HEK293 (cell line): ENCODE measurements at regions not wholly inside any gene's neighbourhood (a gene's known extent, or its start where the extent isn't known, plus 50 kb on each side); places are given as distances from the start of the nearest gene placed in this dataset.

Experiments used
- CTCF ChIA-PET: fragments of 350-600 bp; formaldehyde crosslinking; extraction: SDS; loops from one replicate; lab custom pipeline; 2021; ENCODE audit warnings: antibody characterized with exemption; lab: Yijun Ruan, JAX
- POLR2A ChIA-PET: fragments of 300-600 bp; formaldehyde crosslinking; extraction: SDS; loops from one replicate; lab custom pipeline; 2020; ENCODE audit warnings: antibody characterized with exemption, inconsistent platforms; lab: Yijun Ruan, JAX
- H3K27ac ChIP-seq: fragments of 200-500 bp; sonication (Bioruptor generic); 2 replicates; pipeline ENCODE4 v1.5.1; 2014; ENCODE audit warnings: low read depth, low read length, control low read depth, inconsistent platforms; ENCODE audit errors: extremely low read depth
- H3K36me3 ChIP-seq, 2 experiments: fragments of 200-500 bp in 1 of 2; sonication (Bioruptor generic) in 1 of 2; 1 replicate in 1 of 2; 2 replicates in 1 of 2; pipeline ENCODE4 v1.5.1; 2014 to 2017; ENCODE audit warnings: inconsistent platforms in 2 of 2, low read length in 2 of 2; ENCODE audit not compliant: control insufficient read depth in 2 of 2, insufficient read depth in 1 of 2
- H3K4me1 ChIP-seq: fragments of 200-500 bp; sonication (Bioruptor generic); 2 replicates; pipeline ENCODE4 v1.5.1; 2014; ENCODE audit warnings: mild to moderate bottlenecking, low read length, inconsistent platforms; ENCODE audit not compliant: control insufficient read depth, insufficient read depth
- H3K4me3 ChIP-seq: 2 replicates; pipeline ENCODE4 v1.5.1; 2011; ENCODE audit warnings: low read depth, mild to moderate bottlenecking, control low read depth, low read length, moderate library complexity
- H3K9me3 ChIP-seq: fragments of 200-500 bp; sonication (Bioruptor generic); 2 replicates; pipeline ENCODE4 v1.5.1; 2014; ENCODE audit warnings: low read depth, low read length, inconsistent platforms; ENCODE audit not compliant: control insufficient read depth, insufficient read depth
- FEZF1 ChIP-seq: fragments of 450-650 bp; formaldehyde crosslinking; IDR thresholded peaks from 2 replicates; pipeline ENCODE4 v1.5.1; 2016; ENCODE audit warnings: missing biosample characterization, missing genetic modification characterization
- GLI4 ChIP-seq: fragments of 450-650 bp; formaldehyde crosslinking; IDR thresholded peaks from 2 replicates; pipeline ENCODE4 v1.5.1; 2016; ENCODE audit warnings: missing biosample characterization, missing genetic modification characterization
- HOXC10 ChIP-seq: sonication (generic); formaldehyde crosslinking; IDR thresholded peaks from 2 replicates; pipeline ENCODE4 v1.8.1; 2023; ENCODE audit warnings: mild to moderate bottlenecking, missing genetic modification reagents
- KLF8 ChIP-seq: fragments of 450-650 bp; formaldehyde crosslinking; IDR thresholded peaks from 2 replicates; pipeline ENCODE4 v1.5.1; 2016; ENCODE audit warnings: missing biosample characterization, missing genetic modification characterization
- MEIS1 ChIP-seq: sonication (generic); formaldehyde crosslinking; IDR thresholded peaks from 2 replicates; pipeline ENCODE4 v1.8.1; 2022; ENCODE audit warnings: missing genetic modification reagents, mild to moderate bottlenecking, borderline replicate concordance
- ZBTB26 ChIP-seq: fragments of 450-650 bp; formaldehyde crosslinking; optimal IDR thresholded peaks from 2 replicates; pipeline ENCODE3; 2016; ENCODE audit warnings: missing biosample characterization, mild to moderate bottlenecking, missing genetic modification characterization
- ZEB2 ChIP-seq: fragments of 450-650 bp; formaldehyde crosslinking; IDR thresholded peaks from 2 replicates; pipeline ENCODE4 v1.5.1; 2016; ENCODE audit warnings: missing biosample characterization, missing genetic modification characterization
- ZNF184 ChIP-seq: fragments of 450-650 bp; IDR thresholded peaks from 2 replicates; pipeline ENCODE4 v1.5.1; 2018; ENCODE audit warnings: missing biosample characterization, mild to moderate bottlenecking, missing genetic modification characterization
- ZNF221 ChIP-seq: fragments of 450-650 bp; formaldehyde crosslinking; IDR thresholded peaks from 2 replicates; pipeline ENCODE4 v1.5.1; 2017; ENCODE audit warnings: missing biosample characterization, missing genetic modification characterization, borderline replicate concordance
- ZNF23 ChIP-seq: fragments of 450-650 bp; formaldehyde crosslinking; IDR thresholded peaks from 2 replicates; pipeline ENCODE4 v1.5.1; 2016; ENCODE audit warnings: missing biosample characterization, missing genetic modification characterization, borderline replicate concordance
- ZNF24 ChIP-seq: fragments of 450-650 bp; formaldehyde crosslinking; IDR thresholded peaks from 2 replicates; pipeline ENCODE4 v1.5.1; 2016; ENCODE audit warnings: missing biosample characterization, missing genetic modification characterization
- ZNF324 ChIP-seq: fragments of 450-650 bp; formaldehyde crosslinking; IDR thresholded peaks from 2 replicates; pipeline ENCODE4 v1.5.1; 2016; ENCODE audit warnings: missing biosample characterization, missing genetic modification characterization
- ZNF473 ChIP-seq: fragments of 450-650 bp; formaldehyde crosslinking; IDR thresholded peaks from 2 replicates; pipeline ENCODE4 v1.5.1; 2017; ENCODE audit warnings: missing biosample characterization, missing genetic modification characterization
- ZNF518A ChIP-seq: fragments of 450-650 bp; formaldehyde crosslinking; conservative IDR thresholded peaks from 2 replicates; pipeline ENCODE4 v1.5.1; 2016; ENCODE audit warnings: low read depth, missing biosample characterization, missing genetic modification characterization
- ZNF596 ChIP-seq: fragments of 450-650 bp; IDR thresholded peaks from 2 replicates; pipeline ENCODE4 v1.5.0; 2018; ENCODE audit warnings: missing biosample characterization, mild to moderate bottlenecking, missing genetic modification characterization, moderate library complexity
- ZNF610 ChIP-seq: fragments of 450-650 bp; formaldehyde crosslinking; IDR thresholded peaks from 2 replicates; pipeline ENCODE4 v1.5.1; 2016; ENCODE audit warnings: missing biosample characterization, missing genetic modification characterization, borderline replicate concordance
- ZNF621 ChIP-seq: fragments of 450-650 bp; formaldehyde crosslinking; IDR thresholded peaks from 2 replicates; pipeline ENCODE4 v1.5.1; 2017; ENCODE audit warnings: missing biosample characterization, missing genetic modification characterization
- ZNF654 ChIP-seq: fragments of 450-650 bp; formaldehyde crosslinking; IDR thresholded peaks from 2 replicates; pipeline ENCODE4 v1.5.1; 2016; ENCODE audit warnings: low read depth, missing biosample characterization, missing genetic modification characterization
- ZNF692 ChIP-seq: fragments of 450-650 bp; formaldehyde crosslinking; IDR thresholded peaks from 2 replicates; pipeline ENCODE4 v1.5.1; 2016; ENCODE audit warnings: missing biosample characterization, missing genetic modification characterization
- ZNF837 ChIP-seq: fragments of 450-650 bp; formaldehyde crosslinking; IDR thresholded peaks from 2 replicates; pipeline ENCODE4 v1.5.1; 2016; ENCODE audit warnings: missing biosample characterization, missing genetic modification characterization
- ZSCAN30 ChIP-seq: fragments of 450-650 bp; IDR thresholded peaks from 2 replicates; pipeline ENCODE4 v1.5.1; 2018; ENCODE audit warnings: missing biosample characterization, mild to moderate bottlenecking, missing genetic modification characterization, moderate library complexity
- TF ChIP-seq, protein P1 (sequence below): IDR thresholded peaks from 2 replicates; pipeline ENCODE4 v1.6.1; 2011; ENCODE audit warnings: mild to moderate bottlenecking, low read depth, low read length, borderline replicate concordance
- TF ChIP-seq, protein P2 (sequence below): fragments of 450-650 bp; formaldehyde crosslinking; IDR thresholded peaks from 2 replicates; pipeline ENCODE4 v1.5.1; 2016; ENCODE audit warnings: missing biosample characterization, missing genetic modification characterization

DNA sequence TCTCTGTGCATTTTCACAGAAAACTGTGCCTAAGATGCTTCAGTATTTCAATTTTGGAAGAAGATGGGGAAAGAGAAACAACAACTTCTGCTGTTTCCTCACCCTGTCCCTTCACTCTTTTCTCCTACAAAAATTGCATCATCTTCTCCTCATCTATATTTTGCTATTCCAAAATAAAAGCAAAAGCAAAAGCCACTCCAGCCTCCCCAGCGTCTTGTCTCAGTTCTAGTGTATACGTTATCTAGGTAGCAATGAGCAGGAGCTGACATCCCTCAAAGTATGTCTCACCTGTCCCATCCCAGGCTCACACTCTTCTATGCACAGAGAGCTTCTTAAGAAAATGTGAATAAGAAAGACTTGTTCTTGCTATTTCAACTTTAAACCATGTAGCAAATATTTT is 163.8 kb upstream of the TAB2 start:
- POLR2A ChIA-PET, result no interaction called here
- H3K4me1 ChIP-seq, result no peaks in the 10 kb centered on the region
- TF ChIP-seq ZSCAN30 (tag by site-specific recombination) (no peak), HOXC10 (CRISPR knock-in tag) (no peak), ZNF837 (tag by site-specific recombination) (no peak), ZNF23 (no peak), ZNF654 (tag by site-specific recombination) (no peak), ZNF24 (tag by site-specific recombination) (no peak), MEIS1 (no peak), ZNF692 (tag by site-specific recombination) (no peak)
- TF ChIP-seq, protein P1, sequence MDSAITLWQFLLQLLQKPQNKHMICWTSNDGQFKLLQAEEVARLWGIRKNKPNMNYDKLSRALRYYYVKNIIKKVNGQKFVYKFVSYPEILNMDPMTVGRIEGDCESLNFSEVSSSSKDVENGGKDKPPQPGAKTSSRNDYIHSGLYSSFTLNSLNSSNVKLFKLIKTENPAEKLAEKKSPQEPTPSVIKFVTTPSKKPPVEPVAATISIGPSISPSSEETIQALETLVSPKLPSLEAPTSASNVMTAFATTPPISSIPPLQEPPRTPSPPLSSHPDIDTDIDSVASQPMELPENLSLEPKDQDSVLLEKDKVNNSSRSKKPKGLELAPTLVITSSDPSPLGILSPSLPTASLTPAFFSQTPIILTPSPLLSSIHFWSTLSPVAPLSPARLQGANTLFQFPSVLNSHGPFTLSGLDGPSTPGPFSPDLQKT, result no peak
- TF ChIP-seq, protein P2, sequence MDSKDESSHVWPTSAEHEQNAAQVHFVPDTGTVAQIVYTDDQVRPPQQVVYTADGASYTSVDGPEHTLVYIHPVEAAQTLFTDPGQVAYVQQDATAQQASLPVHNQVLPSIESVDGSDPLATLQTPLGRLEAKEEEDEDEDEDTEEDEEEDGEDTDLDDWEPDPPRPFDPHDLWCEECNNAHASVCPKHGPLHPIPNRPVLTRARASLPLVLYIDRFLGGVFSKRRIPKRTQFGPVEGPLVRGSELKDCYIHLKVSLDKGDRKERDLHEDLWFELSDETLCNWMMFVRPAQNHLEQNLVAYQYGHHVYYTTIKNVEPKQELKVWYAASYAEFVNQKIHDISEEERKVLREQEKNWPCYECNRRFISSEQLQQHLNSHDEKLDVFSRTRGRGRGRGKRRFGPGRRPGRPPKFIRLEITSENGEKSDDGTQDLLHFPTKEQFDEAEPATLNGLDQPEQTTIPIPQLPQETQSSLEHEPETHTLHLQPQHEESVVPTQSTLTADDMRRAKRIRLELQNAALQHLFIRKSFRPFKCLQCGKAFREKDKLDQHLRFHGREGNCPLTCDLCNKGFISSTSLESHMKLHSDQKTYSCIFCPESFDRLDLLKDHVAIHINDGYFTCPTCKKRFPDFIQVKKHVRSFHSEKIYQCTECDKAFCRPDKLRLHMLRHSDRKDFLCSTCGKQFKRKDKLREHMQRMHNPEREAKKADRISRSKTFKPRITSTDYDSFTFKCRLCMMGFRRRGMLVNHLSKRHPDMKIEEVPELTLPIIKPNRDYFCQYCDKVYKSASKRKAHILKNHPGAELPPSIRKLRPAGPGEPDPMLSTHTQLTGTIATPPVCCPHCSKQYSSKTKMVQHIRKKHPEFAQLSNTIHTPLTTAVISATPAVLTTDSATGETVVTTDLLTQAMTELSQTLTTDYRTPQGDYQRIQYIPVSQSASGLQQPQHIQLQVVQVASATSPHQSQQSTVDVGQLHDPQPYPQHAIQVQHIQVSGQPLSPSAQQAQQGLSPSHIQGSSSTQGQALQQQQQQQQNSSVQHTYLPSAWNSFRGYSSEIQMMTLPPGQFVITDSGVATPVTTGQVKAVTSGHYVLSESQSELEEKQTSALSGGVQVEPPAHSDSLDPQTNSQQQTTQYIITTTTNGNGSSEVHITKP, result no peak
- TF ChIP-seq, all 188 proteins: peak for 0
- Histone ChIP-seq H3K4me3 (no peak overlapping the region), H3K9me3 (no peaks in the 10 kb centered on the region), H3K27ac (no peak overlapping the region), H3K36me3 (no peaks in the 10 kb centered on the region)
- CTCF ChIA-PET, result interaction anchor here (0.6 to 0.7 kb wide), 4 partner anchors 20 to 1543 kb away, joined by 3 read pairs; no protein-coding TSS in a partner anchor

DNA sequence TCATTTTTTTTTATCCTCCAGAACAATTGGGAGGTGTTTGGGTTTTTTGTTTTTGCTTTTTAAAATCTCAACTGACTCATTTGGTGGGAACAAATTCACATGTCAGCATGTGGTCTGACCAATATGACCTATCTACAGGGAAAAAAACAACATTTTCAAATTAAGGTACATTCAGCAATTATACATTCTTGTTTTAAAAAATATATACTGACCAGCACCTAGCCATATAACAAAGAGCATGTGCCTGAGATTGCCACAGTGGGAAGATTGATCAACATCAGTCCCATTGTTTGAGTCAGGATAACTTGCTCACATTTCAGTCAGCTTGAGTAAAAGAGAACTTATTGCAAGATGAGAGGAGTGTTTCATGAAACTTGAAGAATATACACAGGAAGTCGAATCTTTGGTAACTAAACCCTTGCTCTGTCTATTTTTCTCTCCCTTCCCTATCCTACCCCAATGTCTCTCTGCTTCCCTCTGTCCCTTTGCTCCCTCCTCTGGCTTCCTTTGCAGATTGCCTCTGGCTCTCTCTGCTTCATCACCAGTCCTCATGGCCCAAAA is 163.2 kb upstream of the TAB2 start:
- no peak overlapping the region for H3K27ac ChIP-seq
- no peaks in the 10 kb centered on the region for H3K36me3 ChIP-seq
- POLR2A ChIA-PET, result no interaction called here
- CTCF ChIA-PET, result interaction anchor here (0.6 to 0.7 kb wide), 4 partner anchors 20 to 1543 kb away, joined by 3 read pairs; no protein-coding TSS in a partner anchor
- no peak overlapping the region for H3K4me3 ChIP-seq
- H3K4me1 ChIP-seq, result no peaks in the 10 kb centered on the region
- H3K9me3 ChIP-seq, result no peaks in the 10 kb centered on the region
- TF ChIP-seq ZNF473 (tag by site-specific recombination) (no peak), ZNF610 (tag by site-specific recombination) (no peak), FEZF1 (no peak), ZBTB26 (no peak), ZNF518A (tag by site-specific recombination) (no peak), ZNF596 (tag by site-specific recombination) (no peak), ZNF621 (tag by site-specific recombination) (no peak), ZEB2 (tag by site-specific recombination) (no peak), ZNF184 (tag by site-specific recombination) (no peak), GLI4 (tag by site-specific recombination) (no peak), ZNF23 (no peak), ZNF221 (no peak), KLF8 (tag by site-specific recombination) (no peak), ZNF324 (tag by site-specific recombination) (no peak)
